ENCODE measurements at regions not wholly inside any gene's neighbourhood (a gene's known extent, or its start where the extent isn't known, plus 50 kb on each side); places are given as distances from the start of the nearest gene placed in this dataset.

DNA sequence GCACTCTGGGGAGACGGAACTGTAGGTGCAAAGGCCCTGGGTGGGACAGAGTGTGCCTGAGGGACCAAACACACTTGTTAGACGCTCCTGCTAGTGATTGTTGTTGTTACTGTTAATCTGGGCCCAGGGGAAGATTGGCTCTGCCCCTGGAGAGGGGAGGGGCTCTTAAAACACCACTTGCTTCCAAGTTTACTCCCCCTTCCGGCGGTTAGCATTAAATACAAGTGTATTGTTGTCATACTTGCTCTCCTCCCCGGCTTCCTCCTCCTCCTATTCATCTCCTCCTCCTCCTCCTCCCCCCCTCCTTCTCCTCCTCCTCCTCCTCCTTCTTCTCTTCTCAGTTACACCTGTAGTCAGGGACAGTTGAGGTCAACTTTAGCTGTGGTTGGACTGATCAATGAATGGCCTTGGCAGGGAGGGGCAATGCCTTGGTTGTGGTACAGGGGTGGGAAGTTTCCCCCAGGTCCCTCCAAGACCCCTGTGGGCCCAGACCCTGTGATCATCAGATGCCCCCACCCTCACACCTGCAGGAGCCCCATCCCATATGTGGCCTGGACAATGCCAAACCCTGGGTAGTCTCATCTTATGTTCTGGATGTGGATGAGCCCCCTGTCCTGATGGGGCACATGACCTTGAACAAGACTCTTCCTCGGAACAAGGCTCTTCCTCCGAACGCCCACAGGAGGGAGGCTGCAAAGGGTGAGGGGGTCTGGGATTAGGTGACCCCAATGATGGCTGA is 217.3 kb downstream of the PTPRU start:
- peak; percentile 58 for DNase-seq (ENCODE audit: low read depth)

DNA sequence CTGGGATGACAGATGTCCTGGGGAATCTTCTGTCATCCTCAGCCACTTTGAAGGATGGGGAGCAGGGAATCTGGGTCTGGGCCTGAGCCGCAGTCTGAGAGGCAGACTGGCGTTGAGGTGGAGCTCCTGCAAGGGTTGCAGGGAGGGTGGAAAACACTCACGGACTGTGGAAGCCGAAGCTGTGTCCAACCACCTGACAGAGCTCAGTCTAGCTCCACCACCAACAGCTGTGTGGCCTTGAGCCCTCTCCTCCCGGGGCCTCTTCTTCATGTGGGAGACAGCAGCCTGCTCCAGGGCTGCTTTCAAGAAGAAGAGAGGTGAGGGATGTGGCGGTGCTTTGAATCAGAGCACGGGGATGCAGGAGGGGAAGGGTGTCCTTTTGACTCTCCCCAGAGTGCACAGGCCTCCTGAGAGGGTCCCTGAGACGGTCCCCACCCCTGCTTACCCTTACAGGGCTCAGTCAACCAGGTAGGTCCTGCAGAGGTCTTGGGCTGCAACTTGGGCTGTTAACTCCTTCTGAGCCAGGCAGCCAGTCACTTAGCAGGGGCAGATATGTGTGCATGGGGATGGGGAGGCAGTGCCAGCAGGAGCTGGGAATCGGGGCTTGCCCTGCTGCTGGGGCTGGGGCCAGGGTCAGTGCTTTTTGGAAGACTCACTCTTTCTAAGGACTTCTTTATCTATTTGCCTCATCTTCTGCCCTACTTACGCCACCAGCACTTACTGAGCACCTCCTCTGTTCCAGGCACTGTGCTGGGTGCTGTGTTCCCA is 216.3 kb downstream of the PTPRU start:
- DNase-seq (ENCODE audit: low read depth) = no peak

DNA sequence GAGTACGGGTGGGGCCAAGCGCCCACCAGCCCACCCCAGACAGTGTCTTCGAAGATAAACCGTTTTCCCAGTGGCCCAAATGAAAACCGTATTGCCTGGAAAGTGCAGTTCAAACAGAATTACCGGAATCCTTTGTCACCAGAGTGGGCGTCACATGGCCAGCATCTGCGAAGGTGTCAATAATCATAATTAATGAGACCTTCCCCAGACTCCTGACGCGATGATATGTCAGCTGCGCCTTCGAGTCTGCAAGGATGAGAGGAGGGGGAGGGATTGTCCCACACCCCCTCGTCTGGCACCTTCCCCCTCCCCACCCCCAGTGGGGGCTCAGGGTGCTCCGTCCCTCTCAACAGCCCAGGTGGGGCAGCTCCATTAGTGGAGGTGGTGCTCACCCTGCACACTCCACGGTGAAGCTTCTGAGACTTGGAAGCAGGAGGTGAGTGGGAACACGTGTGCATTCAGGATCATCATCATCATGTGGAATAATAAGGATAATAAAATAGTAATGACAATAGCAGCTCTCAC is 215.1 kb downstream of the PTPRU start:
- DNase-seq (ENCODE audit: low read depth) = no peak

DNA sequence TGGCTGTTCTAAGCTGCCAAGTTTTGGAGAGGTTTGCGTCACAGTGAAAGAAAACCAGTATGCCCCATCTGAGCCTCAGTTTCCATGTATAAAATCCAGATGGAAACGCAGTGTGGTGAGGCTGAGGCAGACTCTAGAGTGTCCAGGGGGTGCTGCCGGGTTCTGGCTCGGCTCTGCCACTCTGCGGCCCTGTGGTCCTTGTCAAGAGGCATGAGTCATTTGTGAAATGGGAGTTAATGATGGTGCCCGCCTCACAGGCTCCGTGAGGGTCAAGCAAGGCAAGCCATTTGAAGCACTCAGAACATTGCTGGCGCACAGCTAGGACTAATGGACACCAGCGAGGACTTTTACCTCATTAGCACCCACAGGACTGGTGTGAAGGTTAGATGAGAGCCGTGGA is 214.3 kb downstream of the PTPRU start:
- DNase-seq (ENCODE audit: low read depth) = peak; percentile 51

DNA sequence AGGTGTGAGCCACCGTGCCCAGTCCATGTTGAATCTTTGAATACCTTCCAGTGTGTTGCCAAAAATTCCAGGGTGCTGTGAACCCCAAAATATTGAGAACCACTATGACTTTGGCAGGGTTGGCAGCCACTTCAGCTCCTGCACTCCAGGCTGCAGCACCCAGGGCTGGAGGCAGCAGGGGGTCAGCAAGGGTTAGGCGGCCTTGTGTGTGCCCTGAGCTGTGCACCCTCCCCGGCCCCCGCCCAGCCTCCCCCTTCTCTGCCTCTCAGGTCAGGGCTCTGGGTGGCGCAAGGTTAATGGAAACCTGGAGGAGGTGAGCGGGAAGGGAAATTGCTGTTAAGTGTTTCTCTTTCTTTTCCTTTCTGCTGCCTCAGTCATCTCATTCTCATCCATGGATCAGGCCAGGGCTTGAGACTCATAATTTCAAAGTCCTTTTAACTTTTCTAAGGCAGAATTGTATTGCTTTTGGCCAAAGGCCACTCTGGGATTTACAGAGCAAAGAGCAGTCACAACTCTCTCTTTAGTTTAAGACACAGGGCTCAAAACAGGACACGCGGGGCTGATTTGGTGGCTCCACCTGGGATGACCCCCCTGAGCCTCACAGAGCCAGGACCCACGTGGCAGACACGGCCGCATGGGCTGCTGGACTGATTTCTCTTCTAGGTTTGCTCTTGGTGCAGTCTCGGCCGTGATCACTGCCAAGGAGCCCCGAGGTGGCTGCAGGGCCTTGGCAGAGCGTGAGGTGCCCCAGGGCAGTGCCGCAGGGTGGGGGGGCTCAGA is 212.3 kb downstream of the PTPRU start:
- DNase-seq (ENCODE audit: low read depth) = no peak

DNA sequence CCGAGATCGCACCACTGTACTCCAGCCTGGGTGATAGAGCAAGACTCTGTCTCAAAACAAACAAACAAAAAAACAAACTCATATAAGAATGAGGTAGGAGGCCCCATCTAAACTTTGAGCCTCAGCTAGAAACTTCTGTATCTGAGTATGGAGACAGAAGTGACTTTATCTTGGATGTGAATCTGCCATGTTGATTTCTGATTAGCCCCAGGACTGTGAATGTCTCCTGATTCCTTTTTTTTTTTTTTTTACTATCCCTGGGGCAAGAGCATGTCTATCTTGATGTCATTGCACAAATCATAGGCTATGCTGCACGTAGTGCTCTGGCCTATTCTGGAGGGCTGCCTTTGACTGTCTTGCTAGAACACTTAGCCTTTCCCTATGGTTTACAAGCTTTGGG is 211.0 kb downstream of the PTPRU start:
- no peak for DNase-seq (ENCODE audit: low read depth)

DNA sequence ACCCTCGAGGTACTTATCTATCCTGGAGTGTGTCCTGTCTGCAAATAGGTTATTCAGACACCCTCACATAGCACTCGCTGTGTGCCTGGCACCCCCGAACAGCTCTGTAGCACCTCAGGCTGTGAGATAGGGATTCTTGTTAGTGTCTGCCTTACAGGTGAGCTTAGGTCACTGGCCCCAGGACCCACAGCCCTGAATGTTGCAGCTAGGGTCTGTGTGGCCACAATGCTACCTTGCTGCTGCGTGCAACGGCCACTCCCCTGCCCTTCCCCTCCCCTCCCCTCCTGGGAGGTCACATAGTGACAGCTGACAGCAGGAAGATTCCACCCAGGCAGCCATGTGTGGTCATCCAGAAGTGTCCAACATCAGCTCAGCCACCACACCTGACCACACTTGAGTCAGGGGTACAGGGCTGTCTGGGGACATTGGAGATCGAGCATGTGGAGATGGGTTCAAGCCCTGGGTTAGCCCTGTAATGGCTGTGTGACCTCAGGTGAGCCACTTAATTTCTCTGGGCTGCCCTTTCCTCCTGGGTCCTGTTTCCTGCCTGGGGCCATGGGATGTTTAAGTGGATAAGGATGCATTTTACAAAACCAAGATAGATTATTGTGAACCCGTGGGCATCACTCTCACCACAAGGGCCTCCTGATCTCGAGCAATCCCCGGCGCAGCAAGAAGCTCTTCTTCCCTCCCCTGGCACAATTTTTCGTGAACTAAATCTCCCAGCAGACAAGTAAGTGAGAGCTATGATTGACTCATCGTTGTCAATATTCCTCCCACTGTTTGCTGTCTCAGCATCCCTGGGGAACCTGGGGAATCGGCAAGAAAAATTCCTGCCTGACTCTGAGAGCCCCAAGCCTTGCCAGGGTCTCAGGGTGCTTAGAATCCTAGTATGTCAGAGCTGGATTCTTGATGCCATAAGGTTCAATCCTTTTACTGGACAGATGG is 208.7 kb downstream of the PTPRU start:
- DNase-seq (ENCODE audit: low read depth) = no peak

DNA sequence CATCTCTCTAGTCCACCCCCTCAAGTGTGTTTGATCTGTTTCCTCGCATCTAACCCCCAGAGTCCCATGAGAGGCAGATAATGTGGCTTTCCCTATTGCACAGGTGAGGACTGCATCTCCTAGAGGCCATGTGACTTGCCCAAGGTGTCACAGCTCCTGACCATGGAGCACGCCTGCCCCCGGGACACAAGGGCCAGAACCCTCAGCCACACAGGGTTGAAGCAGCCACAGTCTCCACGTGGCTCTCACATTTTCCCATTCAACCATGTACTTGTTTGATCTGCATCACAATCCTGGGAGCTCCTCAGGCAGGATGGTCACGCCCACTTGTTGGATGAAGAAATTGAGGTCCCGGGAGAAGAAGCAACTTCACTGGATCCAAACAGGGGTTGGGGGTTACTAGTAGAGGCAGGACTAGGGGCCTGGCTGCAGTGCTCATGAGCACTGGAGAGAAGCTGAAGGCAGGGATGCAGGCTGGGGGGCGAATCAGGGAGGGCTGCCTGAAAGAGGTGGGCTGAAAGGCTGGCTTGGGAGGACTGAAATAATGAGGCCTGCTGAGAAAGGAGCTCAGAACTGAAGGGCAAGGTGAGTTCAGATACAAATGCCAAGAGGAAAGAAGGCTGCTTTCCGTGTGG is 207.9 kb downstream of the PTPRU start:
- DNase-seq (ENCODE audit: low read depth) = no peak

DNA sequence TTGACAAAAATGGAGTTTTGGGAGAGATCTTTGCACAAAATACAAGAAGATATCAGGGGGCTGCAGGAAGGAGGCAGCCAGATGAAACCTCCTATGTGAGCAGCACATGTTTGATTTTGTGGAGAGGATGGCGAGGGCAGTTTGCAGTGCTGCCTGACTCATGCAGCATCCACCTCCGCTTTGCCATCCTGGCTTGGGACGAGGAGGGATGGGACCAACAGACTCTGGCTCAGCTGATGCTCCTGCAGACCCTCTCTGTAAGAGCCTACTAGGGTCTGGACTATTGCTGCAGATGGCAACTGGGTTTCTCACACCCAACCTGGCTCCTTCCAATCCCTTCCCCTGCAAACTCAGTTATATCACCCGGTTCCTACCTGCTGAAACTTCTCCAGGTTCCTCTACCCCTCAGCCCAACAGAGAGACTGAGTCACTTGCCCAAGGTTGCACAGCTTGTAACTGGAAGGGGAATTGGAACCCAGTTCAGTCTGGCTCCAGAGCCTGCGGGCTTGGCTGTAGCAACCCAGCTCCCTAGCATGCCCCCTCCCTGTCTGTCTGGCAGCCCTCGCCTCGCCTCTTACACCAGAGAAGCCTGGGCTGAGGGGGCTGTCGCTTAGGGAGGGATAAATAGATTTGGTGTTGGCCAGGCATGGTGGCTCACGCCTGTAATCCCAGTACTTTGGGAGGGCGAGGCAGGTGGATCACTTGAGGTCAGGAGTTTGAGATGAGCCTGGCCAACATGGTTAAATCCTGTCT is 205.8 kb downstream of the PTPRU start:
- no peak for DNase-seq (ENCODE audit: low read depth)

DNA sequence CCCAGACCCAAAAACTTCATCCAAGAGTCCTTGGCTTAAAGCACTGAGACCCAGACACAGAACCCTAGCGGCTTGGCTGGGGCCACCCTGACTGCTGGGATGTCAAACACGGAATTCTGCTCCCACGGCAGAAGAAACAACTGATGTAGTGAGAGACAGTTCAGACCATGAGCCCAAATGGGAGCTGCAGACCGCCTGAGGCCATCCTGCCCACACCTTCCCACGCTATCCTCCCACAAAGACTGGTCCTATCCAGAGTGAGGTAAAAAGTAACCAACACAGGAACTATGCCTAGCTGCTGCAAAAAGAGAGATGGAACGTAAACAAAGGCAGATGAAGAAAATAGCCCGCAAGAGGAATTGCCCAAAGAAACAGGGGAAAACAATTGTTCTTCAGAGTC is 203.3 kb downstream of the PTPRU start:
- no peak for DNase-seq (ENCODE audit: low read depth)

DNA sequence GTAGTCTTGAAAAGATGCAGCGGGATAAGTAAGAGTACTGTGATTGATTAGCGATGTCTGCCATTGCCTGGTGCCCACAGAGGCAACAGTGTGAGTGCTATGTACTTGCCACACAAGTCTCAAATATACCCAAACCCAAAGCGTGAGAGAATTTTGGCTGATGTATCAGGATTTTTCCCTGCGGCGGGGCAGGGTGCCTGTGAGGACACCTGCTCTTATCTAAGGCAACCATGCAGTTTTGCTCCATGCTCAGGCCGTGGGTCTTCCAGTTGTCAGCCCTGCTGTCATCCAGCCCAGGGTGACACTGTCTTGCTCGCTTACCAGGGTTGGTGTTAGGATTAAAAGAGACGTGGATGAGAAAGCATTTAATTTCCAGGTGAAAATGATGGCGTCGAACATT is 202.7 kb downstream of the PTPRU start:
- no peak for DNase-seq (ENCODE audit: low read depth)

DNA sequence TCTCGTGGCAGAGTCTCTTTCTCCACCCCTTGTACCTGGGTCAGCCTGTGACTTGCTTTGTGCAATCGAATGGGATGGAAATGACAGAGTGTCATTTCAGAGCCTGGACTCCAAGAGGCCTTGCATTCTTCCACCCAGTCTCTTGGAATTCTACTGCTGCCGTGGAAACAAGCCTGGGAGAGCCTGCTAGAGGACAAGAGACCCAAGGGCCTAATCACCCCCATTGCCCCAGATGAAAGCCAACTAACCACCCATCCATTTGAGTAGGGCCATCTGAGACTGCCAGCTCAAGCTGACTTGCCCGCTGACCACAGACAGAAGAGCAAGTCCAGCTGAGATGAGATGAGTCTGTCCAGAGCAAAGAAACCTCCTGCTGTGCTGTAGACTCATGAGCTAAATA is 201.6 kb downstream of the PTPRU start:
- DNase-seq (ENCODE audit: low read depth) = no peak

DNA sequence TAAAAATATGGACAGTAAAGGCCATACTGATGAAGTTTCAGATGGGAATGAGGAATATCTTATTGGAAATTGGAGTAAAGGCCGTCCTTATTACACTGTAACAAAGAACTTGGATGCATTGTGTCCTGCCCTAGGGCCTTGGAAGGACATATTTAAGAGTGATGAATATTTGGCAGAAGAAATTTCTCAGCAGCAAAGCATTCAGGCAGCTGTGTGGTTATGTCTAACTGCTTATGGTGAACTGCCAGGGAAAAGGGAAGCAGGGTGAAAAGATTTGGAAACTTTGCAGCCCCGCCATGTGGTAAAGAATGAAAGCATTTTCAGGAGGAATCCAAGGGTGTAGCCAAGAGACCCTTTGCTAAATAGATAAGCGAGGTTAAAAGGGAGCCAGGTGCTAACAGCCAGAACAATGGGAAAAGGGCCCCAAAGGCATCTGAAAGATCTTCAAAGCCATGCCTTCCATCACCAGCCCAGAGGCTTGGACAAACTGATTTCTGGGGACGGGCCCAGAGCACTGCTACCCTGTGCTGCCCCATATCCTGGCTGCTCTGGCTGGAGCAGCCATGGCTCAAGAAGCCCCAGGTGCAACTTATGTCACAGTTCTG is 200.0 kb downstream of the PTPRU start:
- DNase-seq (ENCODE audit: low read depth) = no peak

DNA sequence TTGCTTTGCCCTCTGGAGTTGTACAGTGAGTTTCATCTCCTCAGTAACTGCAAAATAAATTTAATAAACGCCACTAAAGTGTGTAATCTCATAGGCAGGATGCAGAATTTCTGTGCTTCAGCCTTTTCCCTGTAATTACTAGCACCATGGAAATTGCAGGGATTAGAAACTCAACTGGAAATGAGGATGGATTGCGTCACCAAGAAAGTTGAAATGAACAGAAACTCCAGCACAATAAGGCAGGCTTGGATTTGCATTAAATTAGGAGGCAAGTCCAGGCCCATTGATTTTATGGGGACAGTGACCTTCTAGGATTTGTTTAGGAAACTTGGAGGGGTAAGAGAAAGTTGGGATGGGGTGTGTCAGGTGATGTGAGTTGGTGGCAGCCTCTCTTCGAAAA is 197.5 kb downstream of the PTPRU start:
- DNase-seq (ENCODE audit: low read depth) = no peak

DNA sequence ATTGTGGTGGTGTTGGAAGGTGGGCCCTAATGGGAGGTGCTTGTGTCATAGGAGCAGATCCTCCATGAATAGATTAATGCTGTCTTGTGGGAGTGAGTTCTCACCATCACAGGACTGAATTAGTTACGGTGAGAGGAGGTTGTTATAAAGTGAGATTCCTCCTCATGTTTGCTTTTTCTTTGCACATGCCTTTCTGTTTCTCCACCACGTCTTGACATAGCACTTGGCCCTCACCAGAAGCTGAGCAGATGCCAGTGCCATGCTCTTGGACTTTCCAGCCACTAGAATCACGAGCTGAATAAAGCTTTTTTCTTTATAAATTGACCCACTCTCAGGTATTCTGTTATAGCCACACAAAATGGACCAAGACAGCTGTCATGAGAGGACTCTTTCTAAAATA is 194.8 kb downstream of the PTPRU start:
- no peak for DNase-seq (ENCODE audit: low read depth)

DNA sequence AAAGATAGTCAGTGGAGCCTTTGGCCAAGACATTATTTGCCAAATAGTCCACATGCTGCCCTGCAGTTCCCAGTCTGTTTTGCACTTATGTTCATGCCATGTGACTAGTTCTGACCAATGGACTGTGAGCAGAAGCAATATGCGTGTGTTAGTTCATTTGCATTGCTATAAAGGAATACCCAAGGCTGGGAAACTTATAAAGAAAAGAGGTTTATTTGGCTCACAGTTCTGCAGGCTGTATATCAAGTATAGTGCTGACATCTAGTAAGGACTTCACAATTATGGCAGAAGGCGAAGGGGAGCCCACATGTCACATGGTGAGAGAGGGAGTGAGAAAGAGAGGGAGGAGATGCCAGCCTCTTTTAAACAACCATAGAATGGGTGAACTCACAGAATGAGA is 193.3 kb downstream of the PTPRU start:
- no peak for DNase-seq (ENCODE audit: low read depth)

DNA sequence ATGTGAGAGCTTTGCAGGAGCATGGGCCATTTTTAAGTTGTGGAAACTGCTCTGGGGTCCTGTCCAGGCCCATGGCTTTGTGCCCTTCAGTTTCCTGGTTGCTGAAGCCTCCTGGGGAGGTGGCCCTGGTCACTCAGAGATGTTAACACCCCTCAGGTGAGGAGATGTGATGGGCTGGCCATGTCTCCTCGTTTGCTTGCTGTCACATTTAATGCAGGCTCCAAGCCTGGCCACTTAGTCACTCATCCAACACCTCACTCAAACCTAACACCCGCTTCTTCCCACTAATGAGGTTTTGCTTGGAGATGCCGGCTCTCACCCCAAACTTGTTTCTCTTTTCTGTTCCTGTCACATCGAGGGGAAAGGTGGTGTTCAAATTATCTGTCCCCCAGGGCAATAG is 192.7 kb downstream of the PTPRU start:
- DNase-seq (ENCODE audit: low read depth) = no peak

DNA sequence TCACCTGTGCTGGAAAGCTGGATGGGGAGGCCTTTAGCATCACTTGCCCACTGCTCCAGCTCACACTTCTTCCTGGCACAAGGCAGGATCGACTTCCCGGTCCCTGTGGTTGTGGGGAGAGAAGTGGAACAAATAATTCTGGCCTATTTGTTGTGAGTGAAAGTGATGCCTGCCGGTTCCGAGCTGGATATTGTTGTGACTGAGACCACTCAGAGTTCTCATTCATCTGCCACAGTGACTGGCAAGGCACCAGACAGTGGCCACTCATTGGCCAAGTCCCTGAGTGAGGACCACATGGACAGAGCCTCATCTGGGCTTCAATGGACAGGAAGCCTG is 191.9 kb downstream of the PTPRU start:
- no peak for DNase-seq (ENCODE audit: low read depth)

DNA sequence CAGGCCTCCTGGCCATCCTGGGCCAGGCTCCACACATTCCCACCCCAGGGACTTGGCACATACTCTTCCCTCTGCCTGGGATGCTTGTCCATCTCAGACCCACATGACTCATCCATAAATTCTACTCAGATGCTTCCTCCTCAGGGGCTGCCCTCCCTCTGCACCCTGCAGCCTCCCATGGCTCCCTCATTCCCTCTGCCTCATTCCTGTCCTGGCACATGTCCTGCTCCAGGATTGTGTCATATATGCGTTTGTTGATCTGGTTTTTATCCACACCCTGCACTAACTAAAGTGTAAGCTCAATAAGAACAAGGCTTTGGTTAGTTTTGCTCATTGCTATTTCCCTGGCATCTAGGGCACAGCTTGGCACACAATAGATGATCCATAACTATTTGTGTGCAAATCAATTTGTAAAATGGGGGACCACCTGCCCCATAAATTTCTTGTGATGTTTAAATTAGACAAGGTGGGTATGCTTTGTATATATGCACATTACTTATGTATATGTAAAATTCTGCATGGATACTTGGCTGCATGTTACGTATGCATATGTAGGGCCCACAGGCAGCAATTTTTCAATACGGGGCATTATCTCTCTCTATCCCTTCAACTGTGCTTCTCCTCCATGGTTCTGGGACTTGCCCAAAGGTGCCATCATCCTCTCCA is 191.4 kb downstream of the PTPRU start:
- DNase-seq (ENCODE audit: low read depth) = no peak
